Keratinocyte (primary cell): ENCODE measurements at regions not wholly inside any gene's neighbourhood (a gene's known extent, or its start where the extent isn't known, plus 50 kb on each side); places are given as distances from the start of the nearest gene placed in this dataset.

ENCODE experiments used
- DNase-seq: peaks from one replicate; pipeline ENCODE4 v3.0.0-alpha.2; 2011; ENCODE audit warnings: low read depth, missing footprints, low spot score
- FAIRE-seq: peaks from 2 replicates; lab custom pipeline; 2011; peaks lifted over from hg19 to GRCh38; lab: Jason Lieb, UNC
- H2AFZ ChIP-seq: 2 replicates; pipeline ENCODE4 v1.6.0; 2012; ENCODE audit warnings: low read length, control low read depth, inconsistent platforms; ENCODE audit not compliant: control insufficient read depth
- H3K27ac ChIP-seq: 2 replicates; pipeline ENCODE4 v1.5.1; 2011; ENCODE audit warnings: low read length; ENCODE audit not compliant: control insufficient read depth, insufficient read depth
- H3K27me3 ChIP-seq: 3 replicates; pipeline ENCODE4 v1.6.0; 2011; ENCODE audit warnings: low read length; ENCODE audit not compliant: control insufficient read depth, insufficient read depth; ENCODE audit errors: extremely low read depth
- H3K36me3 ChIP-seq, 2 experiments: 2 replicates in 1 of 2; 3 replicates in 1 of 2; pipeline ENCODE4 v1.5.1; 2011; ENCODE audit warnings: low read length in 2 of 2, mild to moderate bottlenecking in 1 of 2; ENCODE audit not compliant: control insufficient read depth in 2 of 2, insufficient read depth in 2 of 2; ENCODE audit errors: extremely low read depth in 1 of 2
- H3K4me1 ChIP-seq: 3 replicates; pipeline ENCODE4 v1.5.1; 2011; ENCODE audit warnings: low read length; ENCODE audit not compliant: control insufficient read depth, insufficient read depth; ENCODE audit errors: extremely low read depth
- H3K4me2 ChIP-seq: 3 replicates; pipeline ENCODE4 v1.6.0; 2011; ENCODE audit warnings: low read depth, low read length; ENCODE audit not compliant: control insufficient read depth, insufficient read depth; ENCODE audit errors: extremely low read depth
- H3K4me3 ChIP-seq, 3 experiments: fragments of 200-600 bp in 1 of 3; sonication (generic) in 1 of 3; 2 replicates in 2 of 3; 3 replicates in 1 of 3; pipeline ENCODE4 v1.5.1; 2011 to 2016; ENCODE audit warnings: low read length in 3 of 3, mild to moderate bottlenecking in 3 of 3, control low read depth in 2 of 3, inconsistent platforms in 1 of 3, low read depth in 1 of 3, mixed read lengths in 1 of 3, mixed run types in 1 of 3, moderate library complexity in 1 of 3; ENCODE audit not compliant: control insufficient read depth in 2 of 3, insufficient read depth in 2 of 3; ENCODE audit errors: extremely low read depth in 1 of 3
- H3K79me2 ChIP-seq: 2 replicates; pipeline ENCODE4 v1.6.0; 2012; ENCODE audit warnings: low read length; ENCODE audit not compliant: control insufficient read depth, insufficient read depth
- H3K9ac ChIP-seq: 3 replicates; pipeline ENCODE4 v1.6.0; 2011; ENCODE audit warnings: low read length; ENCODE audit not compliant: control insufficient read depth, insufficient read depth; ENCODE audit errors: extremely low read depth
- H3K9me1 ChIP-seq: 3 replicates; pipeline ENCODE4 v1.6.0; 2011; ENCODE audit warnings: low read length; ENCODE audit not compliant: control insufficient read depth, insufficient read depth; ENCODE audit errors: extremely low read depth
- H3K9me3 ChIP-seq: 2 replicates; pipeline ENCODE4 v1.5.1; 2012; ENCODE audit warnings: low read depth, low read length; ENCODE audit not compliant: control insufficient read depth
- H4K20me1 ChIP-seq: 3 replicates; pipeline ENCODE4 v1.6.0; 2011; ENCODE audit warnings: low read length; ENCODE audit not compliant: control insufficient read depth, insufficient read depth; ENCODE audit errors: extremely low read depth
- CTCF ChIP-seq, 3 experiments: IDR thresholded peaks in 1 of 3; conservative IDR thresholded peaks in 1 of 3; optimal IDR thresholded peaks in 1 of 3; 2 replicates in 2 of 3; 3 replicates in 1 of 3; pipeline versions ENCODE3 to v1.5.1; 2011; ENCODE audit warnings: low read length in 3 of 3, mild to moderate bottlenecking in 3 of 3, moderate library complexity in 2 of 3, control low read depth in 1 of 3, inconsistent platforms in 1 of 3; ENCODE audit not compliant: insufficient read depth in 2 of 3; ENCODE audit errors: extremely low read depth in 1 of 3
- EZH2 ChIP-seq: IDR thresholded peaks from one replicate; pipeline ENCODE4 v1.6.1; 2012; ENCODE audit warnings: inconsistent platforms, mild to moderate bottlenecking, low read length, moderate library complexity
- dilution Hi-C: fragments of 300-500 bp; cut with MboI; formaldehyde crosslinking; loops from one replicate; pipeline ENCODE4 v1.7.0; 2020; ENCODE audit warnings: low sequenced_read_pairs; ENCODE audit not compliant: extremely low pct_ligation_motif_present

- H3K9me1 ChIP-seq = no peaks in the 10 kb centered on the region
- H2AFZ ChIP-seq = no peak overlapping the region
- FAIRE-seq (no peak), DNase-seq (no peak)
- no peak overlapping the region for H3K4me3 ChIP-seq
- H3K27me3 ChIP-seq = no peaks in the 10 kb centered on the region
- no peaks in the 10 kb centered on the region for H3K9me3 ChIP-seq
- H3K9ac ChIP-seq = no peak overlapping the region
- H3K4me1 ChIP-seq = no peaks in the 10 kb centered on the region
- dilution Hi-C loops = no loop called here
- H3K36me3 ChIP-seq = no peaks in the 10 kb centered on the region
- H3K27ac ChIP-seq = no peak overlapping the region
- no peaks in the 10 kb centered on the region for H4K20me1 ChIP-seq
- no peak for TF ChIP-seq EZH2
- no peak for TF ChIP-seq CTCF (optimal IDR thresholded peaks at IDR 0.05 in 1 of 3, IDR thresholded peaks at IDR 0.05 in 1 of 3, conservative IDR thresholded peaks at IDR 0.05 in 1 of 3; ENCODE audit: extremely low read depth in 1 of 3, insufficient read depth in 2 of 3, low read length in 3 of 3)
- H3K79me2 ChIP-seq = no peaks in the 10 kb centered on the region
- H3K4me2 ChIP-seq = no peak overlapping the region
These were observed 111.3 kb upstream of the FOXQ1 start for GRCh38 chr6:1200409-1201101.

DNA sequence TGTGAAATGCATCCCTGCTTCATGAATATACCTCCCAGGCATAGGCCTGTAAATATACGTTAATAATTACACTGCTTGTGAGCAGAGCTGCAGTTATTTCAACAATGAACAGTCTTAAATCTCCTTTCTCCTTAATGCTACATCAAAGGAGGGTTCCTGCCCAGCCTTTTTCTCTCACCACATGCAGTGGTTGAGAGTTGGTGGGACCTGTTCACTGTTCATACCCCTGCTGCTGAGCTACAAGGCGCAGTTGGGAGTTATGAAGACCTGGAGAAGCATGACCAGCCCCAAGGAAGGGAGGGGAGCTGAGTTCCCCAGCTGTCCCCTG, 111.9 kb upstream of the FOXQ1 start:
- DNase-seq = no peak
- Histone ChIP-seq H3K4me2 (no peak overlapping the region), H2AFZ (no peak overlapping the region), H3K36me3 (no peaks in the 10 kb centered on the region), H3K4me3 (no peak overlapping the region), H3K9ac (no peak overlapping the region), H3K9me1 (no peaks in the 10 kb centered on the region), H4K20me1 (no peaks in the 10 kb centered on the region), H3K4me1 (no peaks in the 10 kb centered on the region), H3K79me2 (no peaks in the 10 kb centered on the region), H3K9me3 (no peaks in the 10 kb centered on the region), H3K27me3 (no peaks in the 10 kb centered on the region), H3K27ac (no peak overlapping the region)
- dilution Hi-C loops = no loop called here
- no peak for TF ChIP-seq CTCF (optimal IDR thresholded peaks at IDR 0.05 in 1 of 3, IDR thresholded peaks at IDR 0.05 in 1 of 3, conservative IDR thresholded peaks at IDR 0.05 in 1 of 3; ENCODE audit: extremely low read depth in 1 of 3, insufficient read depth in 2 of 3, low read length in 3 of 3)
- no peak for TF ChIP-seq EZH2
- no peak for FAIRE-seq
